Cerebellar nuclear complex (tissue), 1 donor: ENCODE measurements at regions not wholly inside any gene's neighbourhood (a gene's known extent, or its start where the extent isn't known, plus 50 kb on each side); places are given as distances from the start of the nearest gene placed in this dataset.

Source experiments
- DNase-seq, 2 experiments: peaks; one replicate each; lab custom pipeline; 2025; lab: John Stamatoyannopoulos, UW

GRCh38 chr17:33977729-33978514, 277.2 kb upstream of the CCL2 start:
- DNase-seq: no peak

- no peak for DNase-seq
These were observed 276.2 kb upstream of the CCL2 start for GRCh38 chr17:33978889-33979288.

- DNase-seq: no peak
These were observed 274.9 kb upstream of the CCL2 start for GRCh38 chr17:33980193-33980592.

- no peak for DNase-seq
These were observed 273.1 kb upstream of the CCL2 start for GRCh38 chr17:33981711-33982601.

GRCh38 chr17:33982909-33983308, 272.2 kb upstream of the CCL2 start:
- no peak for DNase-seq

GRCh38 chr17:33983824-33984574, 271.1 kb upstream of the CCL2 start:
- peak; percentile 11 for DNase-seq

GRCh38 chr17:33986088-33986487, 269.0 kb upstream of the CCL2 start:
- DNase-seq: no peak

- DNase-seq: no peak
These were observed 268.5 kb upstream of the CCL2 start for GRCh38 chr17:33986566-33986965.

- no peak for DNase-seq
These were observed 267.9 kb upstream of the CCL2 start for GRCh38 chr17:33987162-33987561.

- no peak for DNase-seq
These were observed 265.5 kb upstream of the CCL2 start for GRCh38 chr17:33989361-33990148.

- DNase-seq: no peak
These were observed 264.0 kb upstream of the CCL2 start for GRCh38 chr17:33990943-33991706.

GRCh38 chr17:33992113-33992512, 263.0 kb upstream of the CCL2 start:
- DNase-seq: no peak

- DNase-seq: no peak
These were observed 254.4 kb upstream of the CCL2 start for GRCh38 chr17:34000639-34001038.

GRCh38 chr17:34001246-34001645, 253.8 kb upstream of the CCL2 start:
- DNase-seq: no peak

- DNase-seq: no peak
These were observed 249.0 kb upstream of the CCL2 start for GRCh38 chr17:34006126-34006525.

GRCh38 chr17:34008125-34008524, 247.0 kb upstream of the CCL2 start:
- DNase-seq: no peak

GRCh38 chr17:34009912-34010311, 245.2 kb upstream of the CCL2 start:
- DNase-seq: no peak

GRCh38 chr17:34010534-34010933, 244.6 kb upstream of the CCL2 start:
- DNase-seq: no peak

- DNase-seq: no peak
These were observed 243.5 kb upstream of the CCL2 start for GRCh38 chr17:34011599-34011998.

GRCh38 chr17:34012709-34013375, 242.2 kb upstream of the CCL2 start:
- no peak for DNase-seq
